Liver (tissue), 7 donors: ENCODE measurements at regions not wholly inside any gene's neighbourhood (a gene's known extent, or its start where the extent isn't known, plus 50 kb on each side); places are given as distances from the start of the nearest gene placed in this dataset.
"Not testable (repeated sequence)": the region's sequence is repeated elsewhere in the genome, so short reads cannot be mapped to it uniquely, and the experiment has no call there.

ENCODE experiments used
- DNase-seq: peaks from one replicate; pipeline ENCODE4 v3.0.0-alpha.2; 2017; ENCODE audit warnings: low spot score
- H3K27ac ChIP-seq, 2 donors: one replicate each; pipeline ENCODE4 v1.7.0; 2013; ENCODE audit warnings: inconsistent platforms in 2 of 2, low read length in 2 of 2, control low read depth in 1 of 2, low read depth in 1 of 2, mild to moderate bottlenecking in 1 of 2
- H3K27me3 ChIP-seq, 4 donors: one replicate each; pipeline versions ENCODE4 v1.6.1 to v1.7.0; 2013; ENCODE audit warnings: low read length in 3 of 4, inconsistent platforms in 1 of 4, mild to moderate bottlenecking in 1 of 4, moderate library complexity in 1 of 4; ENCODE audit not compliant: control insufficient read depth in 4 of 4, insufficient read depth in 4 of 4
- H3K36me3 ChIP-seq, 4 donors: one replicate each; pipeline versions ENCODE4 v1.6.1 to v1.7.0; 2013; ENCODE audit warnings: low read length in 3 of 4, mild to moderate bottlenecking in 3 of 4, low read depth in 1 of 4, moderate library complexity in 1 of 4; ENCODE audit not compliant: control insufficient read depth in 4 of 4, insufficient read depth in 3 of 4
- H3K4me1 ChIP-seq, 4 donors: one replicate each; pipeline versions ENCODE4 v1.6.1 to v1.7.0; 2013; ENCODE audit warnings: low read length in 3 of 4, mild to moderate bottlenecking in 3 of 4, moderate library complexity in 1 of 4; ENCODE audit not compliant: control insufficient read depth in 4 of 4, insufficient read depth in 4 of 4
- H3K4me3 ChIP-seq, 3 donors: one replicate each; pipeline versions ENCODE4 v1.6.1 to v1.7.0; 2013; ENCODE audit warnings: low read length in 3 of 3, control low read depth in 1 of 3, low read depth in 1 of 3, mild to moderate bottlenecking in 1 of 3
- H3K9ac ChIP-seq, 2 donors: one replicate each; pipeline ENCODE4 v1.7.0; 2013; ENCODE audit warnings: low read length in 2 of 2, mild to moderate bottlenecking in 2 of 2, moderate library complexity in 2 of 2, control low read depth in 1 of 2, low read depth in 1 of 2
- H3K9me3 ChIP-seq, 4 donors: one replicate each; pipeline versions ENCODE4 v1.6.1 to v1.7.0; 2013; ENCODE audit warnings: low read length in 3 of 4; ENCODE audit not compliant: control insufficient read depth in 4 of 4
- EGR1 ChIP-seq, 2 donors: IDR thresholded peaks; 2 replicates each; pipeline ENCODE4 v1.6.1; 2016 to 2018; ENCODE audit warnings: antibody characterized with exemption in 2 of 2, low read depth in 2 of 2
- GABPA ChIP-seq, 2 donors: IDR thresholded peaks in 1 of 2; conservative IDR thresholded peaks in 1 of 2; 2 replicates each; pipeline ENCODE4 v1.6.1; 2016; ENCODE audit warnings: antibody characterized with exemption in 2 of 2, mild to moderate bottlenecking in 1 of 2, moderate library complexity in 1 of 2
- HNF4G ChIP-seq: IDR thresholded peaks from 2 replicates; pipeline ENCODE4 v1.6.1; 2016; ENCODE audit warnings: antibody characterized with exemption
- JUND ChIP-seq, 2 donors: IDR thresholded peaks; 2 replicates each; pipeline ENCODE4 v1.6.1; 2016; ENCODE audit warnings: antibody characterized with exemption in 2 of 2
- NR2F2 ChIP-seq: IDR thresholded peaks from 2 replicates; pipeline ENCODE4 v1.6.1; 2016; ENCODE audit warnings: antibody characterized with exemption
- RAD21 ChIP-seq, 2 donors: IDR thresholded peaks; 2 replicates each; pipeline ENCODE4 v1.6.1; 2016; ENCODE audit warnings: antibody characterized with exemption in 2 of 2, mild to moderate bottlenecking in 2 of 2
- RXRA ChIP-seq, 2 donors: IDR thresholded peaks; 2 replicates each; pipeline ENCODE4 v1.6.1; 2017 to 2018; ENCODE audit warnings: antibody characterized with exemption in 2 of 2, mild to moderate bottlenecking in 1 of 2
- SP1 ChIP-seq: IDR thresholded peaks from 2 replicates; pipeline ENCODE4 v1.6.1; 2018; ENCODE audit warnings: antibody characterized with exemption, mild to moderate bottlenecking
- TAF1 ChIP-seq: conservative IDR thresholded peaks from 2 replicates; pipeline ENCODE4 v1.6.1; 2016; ENCODE audit warnings: antibody characterized with exemption, mild to moderate bottlenecking
- YY1 ChIP-seq: IDR thresholded peaks from 2 replicates; pipeline ENCODE4 v1.6.1; 2016; ENCODE audit warnings: antibody characterized with exemption, mild to moderate bottlenecking
- WGBS: extraction: QIAGEN DNeasy Blood & Tissue Kit; methylation state at CpG from one replicate; pipeline ENCODE4 v1.1.7; 2013; 5-methylcytosine and 5-hydroxymethylcytosine counted together
- TF ChIP-seq, protein P1 (sequence below): IDR thresholded peaks from 2 replicates; pipeline ENCODE4 v1.6.1; 2016; ENCODE audit warnings: antibody characterized with exemption, mild to moderate bottlenecking
- TF ChIP-seq, protein P2 (sequence below): IDR thresholded peaks from 2 replicates; pipeline ENCODE4 v1.6.1; 2016; ENCODE audit warnings: antibody characterized with exemption
- TF ChIP-seq, protein P3 (sequence below): IDR thresholded peaks from 2 replicates; pipeline ENCODE4 v1.6.1; 2016; ENCODE audit warnings: antibody characterized with exemption
- donor health status: healthy.
- donor health status: healthy.
- donor health status: healthy.
- donor health status: healthy.

DNA sequence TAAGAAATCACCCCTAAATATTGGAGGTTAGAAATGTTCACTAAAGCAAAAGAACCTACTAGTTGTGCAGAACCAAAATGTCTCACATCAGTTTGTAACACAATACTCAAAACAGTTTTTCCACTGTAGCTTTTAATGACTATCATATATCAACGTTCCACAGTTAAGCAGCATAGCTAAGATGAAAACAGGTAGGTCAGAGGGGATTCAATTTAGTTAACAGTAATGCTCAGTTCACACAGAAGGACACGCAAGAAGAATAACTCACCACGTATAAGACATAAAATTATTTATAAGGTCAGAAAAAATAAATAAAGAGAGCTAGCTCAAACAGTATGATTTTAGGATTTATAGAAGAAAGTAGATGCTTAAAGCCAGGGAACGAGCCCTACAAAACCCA is 118.9 kb upstream of the CCDC150 start (continued):
- TF ChIP-seq, protein P1, sequence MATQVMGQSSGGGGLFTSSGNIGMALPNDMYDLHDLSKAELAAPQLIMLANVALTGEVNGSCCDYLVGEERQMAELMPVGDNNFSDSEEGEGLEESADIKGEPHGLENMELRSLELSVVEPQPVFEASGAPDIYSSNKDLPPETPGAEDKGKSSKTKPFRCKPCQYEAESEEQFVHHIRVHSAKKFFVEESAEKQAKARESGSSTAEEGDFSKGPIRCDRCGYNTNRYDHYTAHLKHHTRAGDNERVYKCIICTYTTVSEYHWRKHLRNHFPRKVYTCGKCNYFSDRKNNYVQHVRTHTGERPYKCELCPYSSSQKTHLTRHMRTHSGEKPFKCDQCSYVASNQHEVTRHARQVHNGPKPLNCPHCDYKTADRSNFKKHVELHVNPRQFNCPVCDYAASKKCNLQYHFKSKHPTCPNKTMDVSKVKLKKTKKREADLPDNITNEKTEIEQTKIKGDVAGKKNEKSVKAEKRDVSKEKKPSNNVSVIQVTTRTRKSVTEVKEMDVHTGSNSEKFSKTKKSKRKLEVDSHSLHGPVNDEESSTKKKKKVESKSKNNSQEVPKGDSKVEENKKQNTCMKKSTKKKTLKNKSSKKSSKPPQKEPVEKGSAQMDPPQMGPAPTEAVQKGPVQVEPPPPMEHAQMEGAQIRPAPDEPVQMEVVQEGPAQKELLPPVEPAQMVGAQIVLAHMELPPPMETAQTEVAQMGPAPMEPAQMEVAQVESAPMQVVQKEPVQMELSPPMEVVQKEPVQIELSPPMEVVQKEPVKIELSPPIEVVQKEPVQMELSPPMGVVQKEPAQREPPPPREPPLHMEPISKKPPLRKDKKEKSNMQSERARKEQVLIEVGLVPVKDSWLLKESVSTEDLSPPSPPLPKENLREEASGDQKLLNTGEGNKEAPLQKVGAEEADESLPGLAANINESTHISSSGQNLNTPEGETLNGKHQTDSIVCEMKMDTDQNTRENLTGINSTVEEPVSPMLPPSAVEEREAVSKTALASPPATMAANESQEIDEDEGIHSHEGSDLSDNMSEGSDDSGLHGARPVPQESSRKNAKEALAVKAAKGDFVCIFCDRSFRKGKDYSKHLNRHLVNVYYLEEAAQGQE = no peak
- TF ChIP-seq JUND (IDR thresholded peaks at IDR 0.05) = no peak
- TF ChIP-seq, protein P2, sequence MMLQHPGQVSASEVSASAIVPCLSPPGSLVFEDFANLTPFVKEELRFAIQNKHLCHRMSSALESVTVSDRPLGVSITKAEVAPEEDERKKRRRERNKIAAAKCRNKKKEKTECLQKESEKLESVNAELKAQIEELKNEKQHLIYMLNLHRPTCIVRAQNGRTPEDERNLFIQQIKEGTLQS = no peak

DNA sequence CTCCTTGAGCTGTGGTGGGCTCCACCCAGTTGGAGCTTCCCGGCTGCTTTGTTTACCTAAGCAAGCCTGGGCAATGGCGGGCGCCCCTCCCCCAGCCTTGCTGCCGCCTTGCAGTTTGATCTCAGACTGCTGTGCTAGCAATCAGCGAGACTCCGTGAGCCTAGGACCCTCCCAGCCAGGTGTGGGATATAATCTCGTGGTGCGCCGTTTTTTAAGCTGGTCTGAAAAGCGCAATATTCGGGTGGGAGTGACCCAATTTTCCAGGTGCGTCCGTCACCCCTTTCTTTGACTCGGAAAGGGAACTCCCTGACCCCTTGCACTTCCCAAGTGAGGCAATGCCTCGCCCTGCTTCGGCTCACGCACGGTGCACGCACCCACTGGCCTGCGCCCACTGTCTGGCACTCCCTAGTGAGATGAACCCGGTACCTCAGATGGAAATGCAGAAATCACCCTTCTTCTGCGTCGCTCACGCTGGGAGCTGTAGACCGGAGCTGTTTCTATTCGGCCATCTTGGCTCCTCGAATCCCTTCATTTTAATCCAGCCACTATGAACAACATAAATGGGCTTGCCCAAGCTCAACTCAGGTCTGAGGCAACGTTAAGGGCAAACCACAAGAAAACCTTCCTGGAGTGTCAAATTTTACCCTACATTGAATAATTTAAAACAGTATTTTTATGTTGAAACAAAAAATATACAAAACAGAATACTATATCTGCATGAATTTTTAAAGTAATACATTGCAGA is 112.4 kb upstream of the CCDC150 start:
- H3K4me3 ChIP-seq, H3K9ac ChIP-seq, H3K9me3 ChIP-seq, DNase-seq, H3K4me1 ChIP-seq, H3K36me3 ChIP-seq, H3K27me3 ChIP-seq, H3K27ac ChIP-seq: not testable (repeated sequence)
- 93% methylated on average over 18 of the region's 28 CpGs for WGBS

DNA sequence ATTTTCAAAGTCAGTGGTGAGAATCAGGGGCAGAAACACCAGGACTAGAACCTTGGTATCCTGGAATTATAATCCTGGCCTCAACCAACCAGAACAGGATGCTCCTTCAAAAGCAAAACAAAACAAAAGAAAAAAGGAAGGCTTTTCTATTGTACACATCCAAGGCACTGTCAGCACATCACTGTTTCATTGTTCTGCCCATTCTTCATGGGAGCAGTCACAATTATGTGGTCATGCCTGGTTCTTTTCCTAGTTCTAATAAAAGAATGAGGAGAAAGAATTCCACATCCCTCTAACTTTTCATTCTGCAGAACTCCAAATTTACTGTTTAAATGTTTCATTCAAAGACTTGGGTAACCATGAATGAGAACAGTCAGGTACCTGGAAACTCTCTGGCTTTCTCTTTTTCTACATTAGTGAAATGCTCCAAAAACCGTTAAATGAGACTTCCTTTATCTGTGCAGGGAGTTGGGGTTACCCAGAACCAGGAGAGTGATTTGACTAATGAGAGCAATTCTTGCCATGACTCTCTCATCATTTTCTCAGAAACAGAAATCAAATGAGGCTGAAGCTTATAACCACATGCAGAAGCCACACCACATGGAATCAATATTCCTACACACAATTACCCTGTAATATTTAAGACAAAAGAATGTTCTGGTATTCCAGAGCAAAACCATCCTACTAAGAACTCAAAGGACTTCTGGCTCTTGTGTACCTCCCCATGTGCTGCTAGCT is 110.9 kb upstream of the CCDC150 start:
- 78% methylated on average over 1 of the region's 1 CpG for WGBS
- no peaks in the 10 kb centered on the region for H3K27me3 ChIP-seq
- H3K27ac ChIP-seq = no peak overlapping the region
- no peaks in the 10 kb centered on the region for H3K4me1 ChIP-seq
- H3K4me3 ChIP-seq = no peak overlapping the region
- no peaks in the 10 kb centered on the region for H3K9me3 ChIP-seq
- H3K9ac ChIP-seq = no peak overlapping the region
- DNase-seq = no peak
- TF ChIP-seq RAD21 (IDR thresholded peaks at IDR 0.05) (no peak), JUND (IDR thresholded peaks at IDR 0.05) (no peak), HNF4G (no peak), GABPA (IDR thresholded peaks at IDR 0.05 in 1 of 2, conservative IDR thresholded peaks at IDR 0.05 in 1 of 2) (no peak), SP1 (no peak), EGR1 (IDR thresholded peaks at IDR 0.05; ENCODE audit: low read depth in 2 of 2) (no peak), NR2F2 (no peak)
- no peaks in the 10 kb centered on the region for H3K36me3 ChIP-seq

DNA sequence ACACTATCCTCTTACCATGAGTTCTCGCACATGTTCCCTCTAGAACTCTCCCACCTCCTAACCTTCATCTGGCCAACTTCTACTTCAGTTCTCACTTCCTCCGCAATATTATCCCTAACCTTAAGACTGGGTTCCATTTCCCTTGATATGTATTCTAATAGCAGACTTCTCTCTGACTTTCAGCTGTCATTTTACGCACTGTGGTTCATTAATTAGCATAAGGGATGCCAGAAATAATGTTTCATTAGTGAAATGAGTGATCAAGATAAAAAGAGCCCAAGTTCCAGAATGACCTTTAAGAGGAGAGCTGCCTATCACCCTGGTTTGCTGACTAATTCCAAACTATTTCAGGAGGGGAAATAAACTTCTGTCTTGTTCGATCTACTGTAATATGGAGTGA is 108.6 kb upstream of the CCDC150 start:
- Histone ChIP-seq H3K36me3 (no peaks in the 10 kb centered on the region), H3K9me3 (no peaks in the 10 kb centered on the region), H3K4me3 (no peak overlapping the region), H3K4me1 (no peaks in the 10 kb centered on the region), H3K27me3 (no peaks in the 10 kb centered on the region), H3K9ac (no peak overlapping the region), H3K27ac (no peak overlapping the region)
- WGBS = 91% methylated on average over 4 of the region's 4 CpGs
- DNase-seq = no peak
- TF ChIP-seq, protein P3, sequence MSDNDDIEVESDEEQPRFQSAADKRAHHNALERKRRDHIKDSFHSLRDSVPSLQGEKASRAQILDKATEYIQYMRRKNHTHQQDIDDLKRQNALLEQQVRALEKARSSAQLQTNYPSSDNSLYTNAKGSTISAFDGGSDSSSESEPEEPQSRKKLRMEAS = no peak
- TF ChIP-seq HNF4G (no peak), TAF1 (no peak), YY1 (no peak), EGR1 (IDR thresholded peaks at IDR 0.05; ENCODE audit: low read depth in 2 of 2) (no peak), RXRA (IDR thresholded peaks at IDR 0.05) (no peak), SP1 (no peak), GABPA (IDR thresholded peaks at IDR 0.05 in 1 of 2, conservative IDR thresholded peaks at IDR 0.05 in 1 of 2) (no peak), JUND (IDR thresholded peaks at IDR 0.05) (no peak), RAD21 (IDR thresholded peaks at IDR 0.05) (no peak)
- TF ChIP-seq, protein P1 = no peak
- TF ChIP-seq, protein P2 = no peak
